ENCODE measurements at regions not wholly inside any gene's neighbourhood (a gene's known extent, or its start where the extent isn't known, plus 50 kb on each side); places are given as distances from the start of the nearest gene placed in this dataset.
A peak's percentile ranks its signal among the peaks of the same experiment; 100 is the strongest.

- Histone ChIP-seq H3K4me3 (no peak overlapping the region), H3K4me1 (no peaks in the 10 kb centered on the region), H3K9me3 (no peaks in the 10 kb centered on the region), H3K36me3 (no peaks in the 10 kb centered on the region), H3K27me3 (replicated peaks in 1 of 7) (peaks cover 0 to 37% (median 0%) of the 10 kb centered on the region in 7 donors), H3K27ac (no peak overlapping the region)
- WGBS, 5 donors: 39 to 65% (median 41%) methylated on average over 3 of the region's 3 CpGs
- no peak for DNase-seq
- TF ChIP-seq CTCF (IDR thresholded peaks at IDR 0.05 in 8 of 11, conservative IDR thresholded peaks at IDR 0.05 in 3 of 11) (peak in 1 of 11 experiments; percentile 11), POLR2A (IDR thresholded peaks at IDR 0.05) (no peak), POLR2AphosphoS5 (IDR thresholded peaks at IDR 0.05) (no peak)
- intact Hi-C loops (cut with DNase I; ENCODE audit: low total_unique reads): no loop called here
Observed at GRCh38 chr4:36414248-36414647, 132.8 kb downstream of the DTHD1 start.

GRCh38 chr4:36417146-36417545, 135.7 kb downstream of the DTHD1 start:
- no peaks in the 10 kb centered on the region for H3K36me3 ChIP-seq
- peaks cover 0 to 26% (median 0%) of the 10 kb centered on the region in 7 donors for H3K27me3 ChIP-seq (replicated peaks in 1 of 7)
- H3K27ac ChIP-seq: no peak overlapping the region
- no peaks in the 10 kb centered on the region for H3K4me1 ChIP-seq
- DNase-seq: no peak
- TF ChIP-seq POLR2A (IDR thresholded peaks at IDR 0.05) (no peak), CTCF (IDR thresholded peaks at IDR 0.05 in 8 of 11, conservative IDR thresholded peaks at IDR 0.05 in 3 of 11) (no peak), POLR2AphosphoS5 (IDR thresholded peaks at IDR 0.05) (no peak)
- no peaks in the 10 kb centered on the region for H3K9me3 ChIP-seq
- 86 to 92% (median 91%) methylated on average over 12 of the region's 12 CpGs for WGBS, 5 donors
- intact Hi-C loops (cut with DNase I; ENCODE audit: low total_unique reads): no loop called here
- no peak overlapping the region for H3K4me3 ChIP-seq

GRCh38 chr4:36420111-36420679, 138.8 kb downstream of the DTHD1 start:
- H3K36me3 ChIP-seq: no peaks in the 10 kb centered on the region
- TF ChIP-seq POLR2AphosphoS5 (IDR thresholded peaks at IDR 0.05) (no peak), POLR2A (IDR thresholded peaks at IDR 0.05) (no peak), CTCF (IDR thresholded peaks at IDR 0.05 in 8 of 11, conservative IDR thresholded peaks at IDR 0.05 in 3 of 11) (no peak)
- H3K9me3 ChIP-seq: no peaks in the 10 kb centered on the region
- H3K4me3 ChIP-seq: no peak overlapping the region
- intact Hi-C loops (cut with DNase I; ENCODE audit: low total_unique reads): no loop called here
- H3K27me3 ChIP-seq (replicated peaks in 1 of 7): peaks cover 0 to 26% (median 0%) of the 10 kb centered on the region in 7 donors
- no peak for DNase-seq
- H3K4me1 ChIP-seq: no peaks in the 10 kb centered on the region
- no peak overlapping the region for H3K27ac ChIP-seq
- 75 to 93% (median 90%) methylated on average over 1 to 3 of the region's 3 CpGs for WGBS, 5 donors

- TF ChIP-seq POLR2A (IDR thresholded peaks at IDR 0.05): no peak
- TF ChIP-seq CTCF (IDR thresholded peaks at IDR 0.05 in 8 of 11, conservative IDR thresholded peaks at IDR 0.05 in 3 of 11): no peak
- no peak for TF ChIP-seq POLR2AphosphoS5 (IDR thresholded peaks at IDR 0.05)
- no peaks in the 10 kb centered on the region for H3K36me3 ChIP-seq
- H3K27ac ChIP-seq: no peak overlapping the region
- DNase-seq: no peak
- H3K27me3 ChIP-seq (replicated peaks in 1 of 7): peaks cover 0 to 22% (median 0%) of the 10 kb centered on the region in 7 donors
- WGBS, 5 donors: 77 to 97% (median 80%) methylated on average over 2 of the region's 2 CpGs
- H3K4me3 ChIP-seq: no peak overlapping the region
- no peaks in the 10 kb centered on the region for H3K4me1 ChIP-seq
- H3K9me3 ChIP-seq: no peaks in the 10 kb centered on the region
- intact Hi-C loops (cut with DNase I; ENCODE audit: low total_unique reads): no loop called here
Observed at GRCh38 chr4:36422607-36423006, 141.2 kb downstream of the DTHD1 start.
